Adrenal gland (tissue), 9 donors: ENCODE measurements at regions not wholly inside any gene's neighbourhood (a gene's known extent, or its start where the extent isn't known, plus 50 kb on each side); places are given as distances from the start of the nearest gene placed in this dataset.

Source experiments
- DNase-seq, 7 donors: peaks; one replicate each; pipeline ENCODE4 v3.0.0-alpha.2; 2019 to 2020
- H3K27ac ChIP-seq, 5 donors: fragments of 200-600 bp; sonication (generic) in 4 of 5; 1 replicate in 3 of 5; 2 replicates in 2 of 5; pipeline versions ENCODE4 v1.5.1 to v1.8.0; 2016 to 2020; ENCODE audit warnings: mild to moderate bottlenecking in 1 of 5
- H3K27me3 ChIP-seq: fragments of 200-600 bp; 2 replicates; pipeline ENCODE4 v1.8.0; 2021
- H3K36me3 ChIP-seq, 2 donors: fragments of 200-600 bp; replicated peaks in 1 of 2; 1 replicate in 1 of 2; 2 replicates in 1 of 2; pipeline versions ENCODE4 v1.5.1 to v1.8.0; 2018 to 2022
- H3K4me1 ChIP-seq, 2 donors: fragments of 200-600 bp; replicated peaks in 1 of 2; 1 replicate in 1 of 2; 2 replicates in 1 of 2; pipeline versions ENCODE4 v1.5.1 to v1.8.0; 2018 to 2021
- H3K4me3 ChIP-seq, 4 donors: fragments of 200-600 bp; sonication (generic) in 3 of 4; one replicate each; pipeline ENCODE4 v1.5.1; 2016 to 2018
- H3K9me3 ChIP-seq, 3 donors: fragments of 200-600 bp; sonication (generic) in 1 of 3; replicated peaks in 1 of 3; 1 replicate in 2 of 3; 2 replicates in 1 of 3; pipeline versions ENCODE4 v1.5.1 to v1.8.0; 2016 to 2021
- CTCF ChIP-seq, 6 experiments: fragments of 450-650 bp in 4 of 6; fragments of 200-600 bp in 2 of 6; sonication (generic) in 1 of 6; IDR thresholded peaks; 1 replicate in 5 of 6; 2 replicates in 1 of 6; pipeline versions ENCODE4 v1.5.1 to v1.8.0; 2016 to 2021; ENCODE audit warnings: antibody characterized with exemption in 6 of 6, mild to moderate bottlenecking in 2 of 6, moderate library complexity in 1 of 6
- POLR2A ChIP-seq, 2 donors: fragments of 450-650 bp; IDR thresholded peaks; one replicate each; pipeline ENCODE4 v1.6.1; 2017; ENCODE audit warnings: antibody characterized with exemption in 2 of 2, mild to moderate bottlenecking in 2 of 2, moderate library complexity in 1 of 2
- WGBS, 4 donors: extraction: QIAGEN DNeasy Blood & Tissue Kit in 2 of 4; methylation state at CpG; one replicate each; pipeline versions ENCODE4 v1.1.5 to v1.1.7; 2013 to 2017; 5-methylcytosine and 5-hydroxymethylcytosine counted together
- intact Hi-C, 2 donors: fragments of 100-400 bp; cut with DNase I; formaldehyde crosslinking; loops; one replicate each; pipeline versions ENCODE4 v1.14.1 to v1.15.0; 2022 to 2023
- donor health status: healthy with polysubstance abuse.
- donor health status: Bipolar disorder and iron deficiency.
- donor health status: DM: yes; HTN: yes; CAD: no.
- donor health status: DM: no; HTN: no; CAD: no.
- donor health status: DM: no; HTN: no; CAD: no.

GRCh38 chr9:13444245-13445102 lies 165.0 kb upstream of the MPDZ start:
- Histone ChIP-seq H3K27ac (peak overlapping the region in 1 of 5 donors; percentile 4), H3K27me3 (no peaks in the 10 kb centered on the region), H3K4me3 (no peak overlapping the region), H3K4me1 (no peaks in the 10 kb centered on the region), H3K9me3 (no peaks in the 10 kb centered on the region), H3K36me3 (no peaks in the 10 kb centered on the region)
- no peak for DNase-seq
- WGBS, 4 donors: 58 to 70% (median 63%) methylated on average over 10 of the region's 10 CpGs
- TF ChIP-seq CTCF (IDR thresholded peaks at IDR 0.05) (no peak), POLR2A (IDR thresholded peaks at IDR 0.05) (no peak)
- intact Hi-C loops: no loop called here

- DNase-seq: no peak
- no peaks in the 10 kb centered on the region for H3K27me3 ChIP-seq
- H3K9me3 ChIP-seq: no peaks in the 10 kb centered on the region
- intact Hi-C loops: no loop called here
- H3K4me1 ChIP-seq: no peaks in the 10 kb centered on the region
- 71 to 78% (median 76%) methylated on average over 18 of the region's 18 CpGs for WGBS, 4 donors
- H3K4me3 ChIP-seq: no peak overlapping the region
- H3K36me3 ChIP-seq: no peaks in the 10 kb centered on the region
- no peak for TF ChIP-seq POLR2A (IDR thresholded peaks at IDR 0.05)
- TF ChIP-seq CTCF (IDR thresholded peaks at IDR 0.05): no peak
- peak overlapping the region in 1 of 5 donors; percentile 4 for H3K27ac ChIP-seq
Measured at GRCh38 chr9:13443346-13444244, 164.1 kb upstream of the MPDZ start.

- no peak for DNase-seq
- Histone ChIP-seq H3K4me1 (no peaks in the 10 kb centered on the region), H3K4me3 (no peak overlapping the region), H3K9me3 (no peaks in the 10 kb centered on the region), H3K36me3 (no peaks in the 10 kb centered on the region), H3K27me3 (no peaks in the 10 kb centered on the region), H3K27ac (no peak overlapping the region)
- TF ChIP-seq POLR2A (IDR thresholded peaks at IDR 0.05): no peak
- TF ChIP-seq CTCF (IDR thresholded peaks at IDR 0.05): no peak
- 75 to 87% (median 77%) methylated on average over 3 of the region's 3 CpGs for WGBS, 4 donors
- intact Hi-C loops: no loop called here
Measured at GRCh38 chr9:13439685-13440476, 160.4 kb upstream of the MPDZ start.

- Histone ChIP-seq H3K27me3 (no peaks in the 10 kb centered on the region), H3K27ac (no peak overlapping the region), H3K4me3 (no peak overlapping the region), H3K9me3 (no peaks in the 10 kb centered on the region), H3K36me3 (no peaks in the 10 kb centered on the region), H3K4me1 (no peaks in the 10 kb centered on the region)
- WGBS, 4 donors: 82 to 95% (median 86%) methylated on average over 1 of the region's 1 CpG
- intact Hi-C loops: no loop called here
- TF ChIP-seq POLR2A (IDR thresholded peaks at IDR 0.05) (no peak), CTCF (IDR thresholded peaks at IDR 0.05) (no peak)
- DNase-seq: no peak
Measured at GRCh38 chr9:13437866-13438265, 158.4 kb upstream of the MPDZ start.
